ENCODE measurements at regions not wholly inside any gene's neighbourhood (a gene's known extent, or its start where the extent isn't known, plus 50 kb on each side); places are given as distances from the start of the nearest gene placed in this dataset.

DNA sequence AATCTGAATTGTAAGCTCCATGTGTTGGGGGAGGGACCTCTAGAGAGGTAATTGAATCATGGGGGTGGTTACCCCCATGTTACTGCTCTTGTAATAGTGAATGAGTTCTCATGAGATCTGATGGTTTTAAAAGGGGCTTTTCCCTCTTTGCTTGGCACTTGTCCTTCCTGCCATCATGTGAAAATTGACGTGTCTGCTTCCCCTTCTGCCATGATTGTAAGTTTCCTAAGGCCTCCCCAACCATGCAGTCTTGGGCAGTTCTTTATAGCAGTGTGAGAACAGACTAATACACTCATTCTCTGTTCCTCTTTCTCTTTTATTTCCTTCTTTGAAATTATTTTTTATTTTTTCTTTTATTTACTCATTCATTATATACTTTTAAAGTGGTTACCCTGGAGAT is 239.4 kb downstream of the CSNK2A3 start:
- H3K4me3 Mint-ChIP-seq: no peak overlapping the region
- ChIA-PET CTCF (no interaction called here), POLR2A (no interaction called here)
- TF ChIP-seq, protein P1, sequence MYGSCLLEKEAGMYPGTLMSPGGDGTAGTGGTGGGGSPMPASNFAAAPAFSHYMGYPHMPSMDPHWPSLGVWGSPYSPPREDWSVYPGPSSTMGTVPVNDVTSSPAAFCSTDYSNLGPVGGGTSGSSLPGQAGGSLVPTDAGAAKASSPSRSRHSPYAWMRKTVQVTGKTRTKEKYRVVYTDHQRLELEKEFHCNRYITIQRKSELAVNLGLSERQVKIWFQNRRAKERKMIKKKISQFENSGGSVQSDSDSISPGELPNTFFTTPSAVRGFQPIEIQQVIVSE (CRISPR knock-in tag; IDR thresholded peaks at IDR 0.05; ENCODE audit: borderline replicate concordance): no peak
- TF ChIP-seq FOXP1 (CRISPR knock-in tag; IDR thresholded peaks at IDR 0.05; ENCODE audit: borderline replicate concordance) (no peak), GTF2I (CRISPR knock-in tag; conservative IDR thresholded peaks at IDR 0.05) (no peak), JAZF1 (CRISPR knock-in tag; IDR thresholded peaks at IDR 0.05) (no peak), PRRX2 (CRISPR knock-in tag; IDR thresholded peaks at IDR 0.05) (no peak), ZNF121 (CRISPR knock-in tag; IDR thresholded peaks at IDR 0.05) (no peak), SOX15 (CRISPR knock-in tag; IDR thresholded peaks at IDR 0.05) (no peak), ZNF263 (CRISPR knock-in tag; IDR thresholded peaks at IDR 0.05; ENCODE audit: low read depth) (no peak), TEAD1 (CRISPR knock-in tag; IDR thresholded peaks at IDR 0.05) (no peak), MYBL2 (CRISPR knock-in tag; IDR thresholded peaks at IDR 0.05) (no peak), TCF7 (CRISPR knock-in tag; IDR thresholded peaks at IDR 0.05; ENCODE audit: low read depth) (no peak)
- TF ChIP-seq, protein P2, sequence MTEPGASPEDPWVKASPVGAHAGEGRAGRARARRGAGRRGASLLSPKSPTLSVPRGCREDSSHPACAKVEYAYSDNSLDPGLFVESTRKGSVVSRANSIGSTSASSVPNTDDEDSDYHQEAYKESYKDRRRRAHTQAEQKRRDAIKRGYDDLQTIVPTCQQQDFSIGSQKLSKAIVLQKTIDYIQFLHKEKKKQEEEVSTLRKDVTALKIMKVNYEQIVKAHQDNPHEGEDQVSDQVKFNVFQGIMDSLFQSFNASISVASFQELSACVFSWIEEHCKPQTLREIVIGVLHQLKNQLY (CRISPR knock-in tag; IDR thresholded peaks at IDR 0.05): no peak
- TF ChIP-seq, protein P3, sequence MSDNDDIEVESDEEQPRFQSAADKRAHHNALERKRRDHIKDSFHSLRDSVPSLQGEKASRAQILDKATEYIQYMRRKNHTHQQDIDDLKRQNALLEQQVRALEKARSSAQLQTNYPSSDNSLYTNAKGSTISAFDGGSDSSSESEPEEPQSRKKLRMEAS (CRISPR knock-in tag; IDR thresholded peaks at IDR 0.05): no peak
- TF ChIP-seq, protein P4, sequence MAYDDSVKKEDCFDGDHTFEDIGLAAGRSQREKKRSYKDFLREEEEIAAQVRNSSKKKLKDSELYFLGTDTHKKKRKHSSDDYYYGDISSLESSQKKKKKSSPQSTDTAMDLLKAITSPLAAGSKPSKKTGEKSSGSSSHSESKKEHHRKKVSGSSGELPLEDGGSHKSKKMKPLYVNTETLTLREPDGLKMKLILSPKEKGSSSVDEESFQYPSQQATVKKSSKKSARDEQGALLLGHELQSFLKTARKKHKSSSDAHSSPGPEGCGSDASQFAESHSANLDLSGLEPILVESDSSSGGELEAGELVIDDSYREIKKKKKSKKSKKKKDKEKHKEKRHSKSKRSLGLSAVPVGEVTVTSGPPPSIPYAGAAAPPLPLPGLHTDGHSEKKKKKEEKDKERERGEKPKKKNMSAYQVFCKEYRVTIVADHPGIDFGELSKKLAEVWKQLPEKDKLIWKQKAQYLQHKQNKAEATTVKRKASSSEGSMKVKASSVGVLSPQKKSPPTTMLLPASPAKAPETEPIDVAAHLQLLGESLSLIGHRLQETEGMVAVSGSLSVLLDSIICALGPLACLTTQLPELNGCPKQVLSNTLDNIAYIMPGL (CRISPR knock-in tag; IDR thresholded peaks at IDR 0.05): no peak
- TF ChIP-seq, protein P5, sequence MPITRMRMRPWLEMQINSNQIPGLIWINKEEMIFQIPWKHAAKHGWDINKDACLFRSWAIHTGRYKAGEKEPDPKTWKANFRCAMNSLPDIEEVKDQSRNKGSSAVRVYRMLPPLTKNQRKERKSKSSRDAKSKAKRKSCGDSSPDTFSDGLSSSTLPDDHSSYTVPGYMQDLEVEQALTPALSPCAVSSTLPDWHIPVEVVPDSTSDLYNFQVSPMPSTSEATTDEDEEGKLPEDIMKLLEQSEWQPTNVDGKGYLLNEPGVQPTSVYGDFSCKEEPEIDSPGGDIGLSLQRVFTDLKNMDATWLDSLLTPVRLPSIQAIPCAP (CRISPR knock-in tag; IDR thresholded peaks at IDR 0.05): no peak
- TF ChIP-seq, protein P6, sequence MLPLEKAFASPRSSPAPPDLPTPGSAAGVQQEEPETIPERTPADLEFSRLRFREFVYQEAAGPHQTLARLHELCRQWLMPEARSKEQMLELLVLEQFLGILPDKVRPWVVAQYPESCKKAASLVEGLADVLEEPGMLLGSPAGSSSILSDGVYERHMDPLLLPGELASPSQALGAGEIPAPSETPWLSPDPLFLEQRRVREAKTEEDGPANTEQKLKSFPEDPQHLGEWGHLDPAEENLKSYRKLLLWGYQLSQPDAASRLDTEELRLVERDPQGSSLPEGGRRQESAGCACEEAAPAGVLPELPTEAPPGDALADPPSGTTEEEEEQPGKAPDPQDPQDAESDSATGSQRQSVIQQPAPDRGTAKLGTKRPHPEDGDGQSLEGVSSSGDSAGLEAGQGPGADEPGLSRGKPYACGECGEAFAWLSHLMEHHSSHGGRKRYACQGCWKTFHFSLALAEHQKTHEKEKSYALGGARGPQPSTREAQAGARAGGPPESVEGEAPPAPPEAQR (CRISPR knock-in tag; IDR thresholded peaks at IDR 0.05): no peak
- TF ChIP-seq, protein P7, sequence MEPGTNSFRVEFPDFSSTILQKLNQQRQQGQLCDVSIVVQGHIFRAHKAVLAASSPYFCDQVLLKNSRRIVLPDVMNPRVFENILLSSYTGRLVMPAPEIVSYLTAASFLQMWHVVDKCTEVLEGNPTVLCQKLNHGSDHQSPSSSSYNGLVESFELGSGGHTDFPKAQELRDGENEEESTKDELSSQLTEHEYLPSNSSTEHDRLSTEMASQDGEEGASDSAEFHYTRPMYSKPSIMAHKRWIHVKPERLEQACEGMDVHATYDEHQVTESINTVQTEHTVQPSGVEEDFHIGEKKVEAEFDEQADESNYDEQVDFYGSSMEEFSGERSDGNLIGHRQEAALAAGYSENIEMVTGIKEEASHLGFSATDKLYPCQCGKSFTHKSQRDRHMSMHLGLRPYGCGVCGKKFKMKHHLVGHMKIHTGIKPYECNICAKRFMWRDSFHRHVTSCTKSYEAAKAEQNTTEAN (CRISPR knock-in tag; IDR thresholded peaks at IDR 0.05): no peak
- DNase-seq (ENCODE audit: low spot score): no peak
- H3K4me1 Mint-ChIP-seq: no peaks in the 10 kb centered on the region
- no peak for ATAC-seq
- no peak overlapping the region for H3K27ac Mint-ChIP-seq
- peaks cover 16% of the 10 kb centered on the region for H3K9me3 Mint-ChIP-seq
- peaks cover 9% of the 10 kb centered on the region; the same call in 1 of the 2 replicates for H3K36me3 Mint-ChIP-seq
- no peaks in the 10 kb centered on the region; the same call in 1 of the 2 replicates for H3K27me3 Mint-ChIP-seq (ENCODE audit: low read depth)

DNA sequence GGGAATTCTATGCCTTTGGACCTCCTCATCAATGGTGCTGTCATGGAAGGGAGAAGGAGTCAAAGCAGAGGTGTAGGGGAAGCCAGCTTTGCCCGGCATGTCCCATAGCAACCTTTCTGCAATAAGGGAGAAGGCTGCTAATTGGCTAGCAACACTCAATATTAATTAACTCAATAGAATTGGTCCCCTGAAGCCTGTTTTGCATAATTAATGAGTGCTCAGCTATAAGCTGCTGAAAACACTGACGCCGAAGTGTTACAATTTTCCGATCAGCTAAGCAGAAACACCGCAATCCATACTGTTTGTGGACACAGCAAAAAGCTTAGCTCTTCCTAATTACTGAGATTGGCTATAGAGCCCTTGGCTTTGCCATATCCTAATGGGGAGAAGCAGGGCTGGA is 245.0 kb downstream of the CSNK2A3 start:
- H3K27ac Mint-ChIP-seq: no peak overlapping the region
- ChIA-PET POLR2A (no interaction called here), CTCF (no interaction called here)
- H3K27me3 Mint-ChIP-seq (ENCODE audit: low read depth): no peaks in the 10 kb centered on the region; the same call in none of the 2 replicates
- no peak for DNase-seq (ENCODE audit: low spot score)
- peaks cover under 1% of the 10 kb centered on the region; the same call in 1 of the 2 replicates for H3K9me3 Mint-ChIP-seq
- TF ChIP-seq MYBL2 (CRISPR knock-in tag; IDR thresholded peaks at IDR 0.05) (no peak), CBFB (CRISPR knock-in tag; IDR thresholded peaks at IDR 0.05; ENCODE audit: low read depth) (no peak), ZNF263 (CRISPR knock-in tag; IDR thresholded peaks at IDR 0.05; ENCODE audit: low read depth) (no peak), GTF2I (CRISPR knock-in tag; conservative IDR thresholded peaks at IDR 0.05) (no peak)
- TF ChIP-seq, protein P8, sequence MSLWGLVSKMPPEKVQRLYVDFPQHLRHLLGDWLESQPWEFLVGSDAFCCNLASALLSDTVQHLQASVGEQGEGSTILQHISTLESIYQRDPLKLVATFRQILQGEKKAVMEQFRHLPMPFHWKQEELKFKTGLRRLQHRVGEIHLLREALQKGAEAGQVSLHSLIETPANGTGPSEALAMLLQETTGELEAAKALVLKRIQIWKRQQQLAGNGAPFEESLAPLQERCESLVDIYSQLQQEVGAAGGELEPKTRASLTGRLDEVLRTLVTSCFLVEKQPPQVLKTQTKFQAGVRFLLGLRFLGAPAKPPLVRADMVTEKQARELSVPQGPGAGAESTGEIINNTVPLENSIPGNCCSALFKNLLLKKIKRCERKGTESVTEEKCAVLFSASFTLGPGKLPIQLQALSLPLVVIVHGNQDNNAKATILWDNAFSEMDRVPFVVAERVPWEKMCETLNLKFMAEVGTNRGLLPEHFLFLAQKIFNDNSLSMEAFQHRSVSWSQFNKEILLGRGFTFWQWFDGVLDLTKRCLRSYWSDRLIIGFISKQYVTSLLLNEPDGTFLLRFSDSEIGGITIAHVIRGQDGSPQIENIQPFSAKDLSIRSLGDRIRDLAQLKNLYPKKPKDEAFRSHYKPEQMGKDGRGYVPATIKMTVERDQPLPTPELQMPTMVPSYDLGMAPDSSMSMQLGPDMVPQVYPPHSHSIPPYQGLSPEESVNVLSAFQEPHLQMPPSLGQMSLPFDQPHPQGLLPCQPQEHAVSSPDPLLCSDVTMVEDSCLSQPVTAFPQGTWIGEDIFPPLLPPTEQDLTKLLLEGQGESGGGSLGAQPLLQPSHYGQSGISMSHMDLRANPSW (CRISPR knock-in tag; conservative IDR thresholded peaks at IDR 0.05; ENCODE audit: low read depth): no peak
- no peak for ATAC-seq
- H3K36me3 Mint-ChIP-seq: no peaks in the 10 kb centered on the region
- H3K4me3 Mint-ChIP-seq: no peak overlapping the region
- peaks cover 4% of the 10 kb centered on the region for H3K4me1 Mint-ChIP-seq
